K562 (cell line): ENCODE measurements at regions not wholly inside any gene's neighbourhood (a gene's known extent, or its start where the extent isn't known, plus 50 kb on each side); places are given as distances from the start of the nearest gene placed in this dataset.

ENCODE experiments used
- BRD4 ChIP-seq: fragments of 200-600 bp; sonication (generic); IDR thresholded peaks from 2 replicates; pipeline ENCODE4 v1.6.1; 2017; ENCODE audit warnings: inconsistent platforms
- CHCHD3 ChIP-seq: fragments of 250-450 bp; sonication (Bioruptor Pico); IDR thresholded peaks from 2 replicates; pipeline ENCODE4 v2.1.2; 2022; ENCODE audit warnings: mild to moderate bottlenecking
- CHD4 ChIP-seq: fragments of 200-600 bp; sonication (generic); IDR thresholded peaks from 3 replicates; pipeline ENCODE4 v1.6.1; 2012; ENCODE audit warnings: low read depth, mild to moderate bottlenecking, mixed read lengths, low read length, inconsistent platforms; ENCODE audit not compliant: insufficient read depth, insufficient replicate concordance, poor library complexity, severe bottlenecking
- ETV6 ChIP-seq, 3 experiments: fragments of 150-350 bp in 1 of 3; sonication (generic) in 1 of 3; formaldehyde crosslinking in 1 of 3; IDR thresholded peaks; 2 replicates each; pipeline versions ENCODE4 v1.6.1 to v1.8.0; 2014 to 2022; ENCODE audit warnings: borderline replicate concordance in 2 of 3, low read depth in 2 of 3, antibody characterized with exemption in 1 of 3, low read length in 1 of 3, mild to moderate bottlenecking in 1 of 3, missing genetic modification reagents in 1 of 3
- FOXK1 ChIP-seq: sonication (generic); formaldehyde crosslinking; IDR thresholded peaks from 2 replicates; pipeline ENCODE4 v1.8.0; 2022; ENCODE audit warnings: missing genetic modification reagents, mild to moderate bottlenecking, borderline replicate concordance
- SIN3B ChIP-seq: fragments of 450-650 bp; IDR thresholded peaks from 2 replicates; pipeline ENCODE4 v1.6.1; 2017; ENCODE audit warnings: low read depth, mild to moderate bottlenecking, moderate library complexity
- ZNF23 ChIP-seq: fragments of 250-450 bp; sonication (Bioruptor Pico); IDR thresholded peaks from 2 replicates; pipeline ENCODE4 v1.4.0; 2020; ENCODE audit warnings: mild to moderate bottlenecking

GRCh38 chr4:82104578-82104977 is 269.2 kb downstream of the HNRNPD start:
- no peak for TF ChIP-seq ZNF23 (CRISPR knock-in tag)
- no peak for TF ChIP-seq BRD4
- TF ChIP-seq ETV6 (IDR thresholded peaks at IDR 0.05; ENCODE audit: borderline replicate concordance in 1 of 2, low read depth in 2 of 2, low read length in 1 of 2), result no peak
- TF ChIP-seq ETV6 (CRISPR knock-in tag; IDR thresholded peaks at IDR 0.05; ENCODE audit: borderline replicate concordance), result no peak
- no peak for TF ChIP-seq CHCHD3 (CRISPR knock-in tag)
- no peak for TF ChIP-seq CHD4
- no peak for TF ChIP-seq FOXK1 (CRISPR knock-in tag)
- TF ChIP-seq SIN3B, result no peak
